Epidermal melanocyte (primary cell): ENCODE measurements at regions not wholly inside any gene's neighbourhood (a gene's known extent, or its start where the extent isn't known, plus 50 kb on each side); places are given as distances from the start of the nearest gene placed in this dataset.

Source experiments
- DNase-seq: peaks from one replicate; pipeline ENCODE4 v3.0.0; 2011; ENCODE audit warnings: low spot score; ENCODE audit not compliant: insufficient read length

DNA sequence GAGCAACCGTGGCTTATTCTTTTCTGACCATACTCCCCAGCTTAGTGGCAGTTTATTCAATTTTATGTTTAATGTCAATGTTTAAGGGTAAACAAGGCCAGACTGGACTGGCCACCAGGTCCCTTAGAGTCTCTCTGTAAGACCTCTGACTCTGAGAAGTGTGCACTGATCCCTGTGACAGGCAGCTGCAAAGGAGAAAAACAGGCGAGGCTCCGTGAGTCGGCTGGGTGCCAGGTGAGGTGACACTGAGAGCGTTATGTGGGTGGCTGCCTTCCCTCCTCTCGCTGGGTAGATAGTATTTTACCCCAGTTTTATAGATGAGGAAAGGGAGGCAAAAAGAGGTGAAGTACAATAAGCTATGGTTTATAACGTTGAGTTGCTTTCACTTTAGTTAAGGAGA lies 139.4 kb upstream of the HDAC4 start:
- DNase-seq, result no peak

GRCh38 chr2:239539776-239540100 lies 138.9 kb upstream of the HDAC4 start:
- no peak for DNase-seq

DNA sequence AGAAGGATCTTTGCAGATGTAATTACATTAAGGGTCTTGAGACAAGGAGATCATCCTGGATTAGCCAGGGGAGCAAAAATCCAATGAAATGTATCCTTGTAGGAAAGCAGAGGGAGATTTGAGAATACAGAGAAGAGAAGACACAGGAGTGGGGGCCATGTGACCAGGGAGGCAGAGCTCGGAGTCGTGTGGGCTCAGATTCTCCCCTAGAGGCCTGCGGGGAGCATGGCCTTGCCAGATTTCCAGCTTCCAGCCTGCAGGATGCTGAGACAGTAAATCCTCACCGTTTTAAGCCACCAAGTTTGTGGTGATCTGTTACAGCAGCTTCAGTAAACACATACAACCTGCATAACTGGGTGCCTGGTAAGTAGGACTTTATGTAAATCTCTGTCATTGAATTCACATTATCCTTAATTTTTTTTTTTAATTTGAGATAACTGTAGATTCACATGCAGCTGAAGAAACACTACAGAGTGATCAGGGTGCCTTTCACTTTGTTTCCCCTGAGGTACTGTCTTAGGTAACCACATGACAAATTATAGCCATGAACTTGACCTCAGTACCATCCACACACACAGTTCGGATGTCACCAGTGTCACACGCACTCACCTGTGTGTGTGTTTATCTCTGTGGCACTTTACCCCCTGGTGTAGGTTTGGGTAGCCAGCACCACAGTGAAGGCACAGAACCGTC lies 138.4 kb upstream of the HDAC4 start:
- no peak for DNase-seq

DNA sequence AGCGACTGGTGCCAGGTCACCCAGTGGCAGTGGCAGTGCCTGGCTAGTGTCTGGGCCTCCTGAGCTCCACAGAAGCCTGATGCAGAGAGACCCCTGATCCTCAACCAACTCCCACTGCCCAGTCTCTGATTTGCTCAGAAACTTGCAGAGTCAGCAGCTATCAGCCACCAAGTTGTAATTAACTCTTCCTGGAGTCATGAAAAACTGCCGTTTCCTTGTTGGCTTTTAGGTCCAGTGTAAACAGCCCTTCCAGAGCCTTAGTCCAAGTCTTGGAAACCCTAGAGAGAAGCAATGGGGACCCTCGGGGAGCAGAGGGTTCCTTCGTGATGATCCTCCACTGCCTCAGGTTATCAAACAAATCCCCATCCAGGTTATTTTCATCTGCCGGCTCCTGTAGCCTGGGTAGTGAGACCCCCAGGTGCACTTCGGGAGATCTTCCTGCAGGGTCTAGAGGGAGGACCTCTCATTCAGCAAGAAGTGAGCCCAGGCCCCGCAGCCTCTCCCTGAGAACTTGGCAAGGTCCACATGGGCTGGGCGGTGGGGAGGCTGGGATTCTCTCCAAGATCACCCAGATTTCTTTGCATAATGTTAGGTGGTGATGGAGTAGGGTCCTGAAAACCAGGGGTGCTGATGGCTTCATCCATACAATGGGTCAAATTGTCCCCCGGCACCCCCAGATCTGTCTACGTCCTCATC lies 137.7 kb upstream of the HDAC4 start:
- no peak for DNase-seq

- no peak for DNase-seq
These were observed 137.0 kb upstream of the HDAC4 start for GRCh38 chr2:239537633-239538356.

- DNase-seq, result no peak
These were observed 135.4 kb upstream of the HDAC4 start for GRCh38 chr2:239536186-239536585.

GRCh38 chr2:239535413-239536144 lies 134.8 kb upstream of the HDAC4 start:
- no peak for DNase-seq

DNA sequence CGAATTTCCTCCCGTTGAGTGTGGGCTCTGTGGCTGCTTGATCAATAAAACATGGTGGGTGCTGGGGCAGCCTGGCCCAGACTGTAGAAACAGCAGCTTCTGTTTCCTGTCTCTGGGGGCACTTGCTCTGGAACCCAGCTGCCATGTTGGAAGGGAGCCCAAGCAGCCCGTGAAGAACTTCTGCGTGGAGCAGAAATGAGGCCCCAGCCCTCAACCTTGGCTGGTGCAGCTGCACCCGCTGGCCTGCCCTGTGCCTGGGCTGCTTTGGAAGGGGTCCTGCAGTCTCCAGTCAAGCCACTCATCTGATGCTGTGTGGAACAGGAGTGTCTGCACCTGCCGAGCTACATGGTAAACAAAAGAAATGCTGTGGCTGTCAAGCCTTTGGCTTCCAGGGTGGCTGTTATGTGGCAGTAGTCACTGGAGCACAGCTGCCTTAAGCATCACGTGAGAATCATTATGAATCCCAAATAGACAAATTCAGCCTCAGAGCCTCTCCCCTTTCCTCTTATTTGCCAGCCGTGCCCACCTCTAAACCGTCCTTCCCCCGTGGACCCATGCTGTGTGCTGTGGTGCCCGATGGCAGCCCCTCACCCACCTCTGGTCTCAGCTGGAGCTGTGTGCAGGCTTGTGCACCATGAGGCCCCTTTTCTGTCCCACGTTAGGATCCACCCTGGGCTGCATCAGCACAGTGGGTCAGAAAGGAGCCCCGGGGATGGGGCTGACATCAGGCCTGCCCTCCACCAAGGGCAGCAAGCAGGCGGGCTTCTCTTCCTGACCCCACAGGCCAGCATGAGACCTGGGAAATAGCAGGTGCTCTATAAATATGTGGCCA lies 134.0 kb upstream of the HDAC4 start:
- DNase-seq, result no peak

GRCh38 chr2:239533569-239534316 lies 132.9 kb upstream of the HDAC4 start:
- DNase-seq, result no peak

- DNase-seq, result no peak
These were observed 132.0 kb upstream of the HDAC4 start for GRCh38 chr2:239532859-239533258.

- DNase-seq, result no peak
These were observed 131.4 kb upstream of the HDAC4 start for GRCh38 chr2:239532250-239532649.

GRCh38 chr2:239531456-239532241 lies 130.8 kb upstream of the HDAC4 start:
- DNase-seq, result no peak

DNA sequence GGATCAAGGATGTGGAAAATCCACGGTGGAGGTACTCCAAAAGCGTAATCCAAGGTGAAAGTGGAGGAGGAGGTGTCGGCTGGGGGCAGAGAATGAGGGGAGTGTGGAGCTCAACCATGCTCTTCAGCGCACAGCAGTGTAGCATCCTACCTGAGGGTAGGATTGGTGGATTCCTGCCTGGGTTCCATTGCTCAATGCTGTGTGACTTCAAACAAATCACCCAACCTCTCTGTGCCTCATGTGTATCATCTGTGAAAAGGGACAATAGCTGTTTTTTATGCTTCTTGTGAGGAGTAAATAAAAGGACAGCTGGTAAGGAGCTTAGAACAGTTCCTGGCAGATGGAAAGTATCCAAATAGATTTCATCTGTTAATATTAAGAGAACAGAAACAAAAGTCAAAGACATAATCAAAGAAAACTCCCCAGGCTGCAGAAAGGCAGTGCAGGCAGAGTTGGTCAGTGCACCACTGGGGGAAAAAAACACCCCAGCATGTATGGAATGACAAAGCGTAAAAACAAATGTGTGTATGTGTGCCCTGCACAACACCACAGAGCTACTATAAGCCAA lies 130.0 kb upstream of the HDAC4 start:
- no peak for DNase-seq

DNA sequence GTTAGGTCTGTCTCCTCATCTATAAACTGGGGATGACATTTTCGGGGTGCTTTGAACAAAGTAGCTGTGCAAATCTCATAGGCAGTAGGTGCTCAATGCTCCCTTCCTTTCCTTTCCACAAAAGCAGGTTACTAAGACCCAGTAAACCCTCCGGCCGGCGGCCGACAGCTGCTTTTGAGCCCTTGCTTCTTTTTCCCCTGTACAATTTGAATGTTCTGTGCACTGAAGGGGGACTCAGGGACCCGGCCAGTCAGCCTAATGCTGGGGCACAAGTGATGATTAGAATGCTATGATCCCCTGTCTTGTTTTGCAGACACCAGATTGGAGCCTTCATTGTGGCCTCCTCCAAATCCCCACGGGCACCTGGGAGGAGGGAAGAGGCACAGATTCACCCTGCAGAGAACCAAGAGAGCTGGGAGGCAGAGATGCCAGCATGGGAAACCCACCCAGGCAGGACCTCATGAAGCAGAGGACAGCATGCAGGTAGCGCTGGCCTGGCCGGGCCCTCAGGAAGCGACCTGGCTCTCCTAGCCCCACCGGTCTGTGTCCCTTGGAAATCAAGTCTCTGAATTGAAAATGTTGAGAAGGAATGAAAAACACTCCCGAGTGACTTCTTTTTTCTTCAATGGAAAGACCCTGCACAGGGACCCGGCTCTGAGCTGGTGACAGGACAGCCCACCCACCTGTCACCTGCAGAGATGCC lies 128.6 kb upstream of the HDAC4 start:
- no peak for DNase-seq

DNA sequence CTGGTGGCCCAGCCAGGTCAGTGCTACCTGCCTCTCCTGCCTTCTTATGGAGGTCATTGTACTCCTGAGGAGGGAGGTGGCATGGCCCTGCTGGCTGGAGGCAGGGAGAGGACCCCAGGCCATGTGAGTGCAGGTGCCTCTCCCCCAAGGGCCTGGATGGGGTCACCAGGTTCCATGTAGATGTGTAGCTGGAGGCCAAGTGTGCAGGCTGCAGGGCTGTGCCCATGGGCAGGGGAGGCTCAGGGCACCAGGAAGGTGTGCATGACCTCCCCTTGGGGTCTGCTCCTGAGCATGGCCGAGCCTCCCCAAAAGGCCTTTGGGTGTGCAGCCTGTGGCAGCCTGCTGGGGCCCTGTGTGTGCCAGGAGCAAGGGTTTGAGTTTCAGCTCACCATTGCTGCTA lies 128.1 kb upstream of the HDAC4 start:
- DNase-seq, result no peak

DNA sequence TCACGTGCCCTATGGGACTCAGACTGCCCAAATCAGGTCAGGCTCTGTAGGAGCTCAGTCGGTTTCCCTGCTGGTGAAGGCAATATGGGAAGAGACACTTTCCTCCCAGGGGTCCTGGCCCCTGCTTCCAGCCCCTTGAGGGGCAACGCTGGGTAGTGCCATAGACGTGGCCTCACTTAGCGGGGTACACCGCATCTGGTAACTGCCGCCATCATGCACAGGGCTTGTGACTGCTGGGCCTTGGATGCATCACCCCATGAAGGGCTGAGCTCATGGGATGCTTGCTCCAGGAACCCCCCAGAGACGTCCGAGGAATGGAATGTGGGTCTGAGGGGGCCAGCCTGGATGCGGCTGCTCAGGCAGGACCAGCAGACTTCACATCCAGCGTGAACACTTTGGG lies 127.3 kb upstream of the HDAC4 start:
- no peak for DNase-seq

GRCh38 chr2:239526666-239527415 lies 126.0 kb upstream of the HDAC4 start:
- no peak for DNase-seq

DNA sequence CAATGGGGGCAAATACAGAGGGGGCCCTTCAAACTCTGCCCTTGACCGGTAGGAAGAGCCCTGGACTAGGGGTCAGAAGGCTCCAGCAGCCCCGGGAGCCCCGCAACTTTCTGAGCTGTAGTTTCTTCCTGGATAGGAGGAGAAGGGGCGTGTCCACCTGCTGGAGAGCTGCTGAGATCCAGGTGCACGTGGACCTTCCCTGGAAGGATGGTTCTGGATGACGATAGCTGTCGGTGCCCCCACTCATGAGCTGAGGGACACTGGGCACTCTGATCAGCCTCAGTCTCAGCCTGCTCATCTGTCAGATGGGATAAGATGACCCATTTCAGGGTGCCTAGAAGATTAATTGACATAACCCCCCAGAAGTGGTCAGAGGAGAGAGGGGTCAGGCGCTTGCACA lies 125.2 kb upstream of the HDAC4 start:
- no peak for DNase-seq
